HCT116 (cell line): ENCODE measurements at regions not wholly inside any gene's neighbourhood (a gene's known extent, or its start where the extent isn't known, plus 50 kb on each side); places are given as distances from the start of the nearest gene placed in this dataset.

Source experiments
- ATAC-seq: fragments of 200-7000 bp; cut with Tn5 transposase; 2 replicates; pipeline ENCODE4 v1.9.1; 2020; ENCODE audit warnings: mild to moderate bottlenecking, moderate library complexity
- BruUV-seq: library from RNA; stranded (reverse); fragments of 400-500 nt; replicated peaks from 2 replicates; lab custom pipeline; 2021; lab: Mats Ljungman, UMichigan
- CTCF ChIA-PET: fragments of 300-600 bp; sonication (Branson Sonifier 250); formaldehyde crosslinking; loops from one replicate; lab custom pipeline; 2021; ENCODE audit warnings: antibody characterized with exemption; lab: Charles Lee
- POLR2A ChIA-PET: fragments of 300-600, 350-600 bp; sonication (Branson Sonifier 250); formaldehyde crosslinking; loops from one replicate; lab custom pipeline; 2021; ENCODE audit warnings: antibody characterized with exemption; lab: Charles Lee
- RAD21 ChIA-PET, 2 experiments: fragments of 300-600 bp; sonication (Branson Sonifier 250); formaldehyde crosslinking; loops; one replicate each; lab custom pipeline; 2023; ENCODE audit warnings: low total read pairs in 2 of 2; ENCODE audit not compliant: uncharacterized antibody in 2 of 2, unreplicated experiment in 2 of 2, low non-redundant PET in 1 of 2; lab: Charles Lee
- DNase-seq: peaks from one replicate; pipeline ENCODE4 v3.0.0-alpha.2; 2010; ENCODE audit warnings: low read depth, low spot score
- H2AFZ ChIP-seq: fragments of 200-600 bp; shearing (Covaris generic), sonication (generic); 2 replicates; pipeline ENCODE4 v1.6.1; 2017; ENCODE audit warnings: low read depth, mixed run types, mixed read lengths, antibody characterized with exemption, low read length; ENCODE audit not compliant: poor library complexity, severe bottlenecking
- H3K27ac ChIP-seq: 2 replicates; pipeline ENCODE4 v1.5.1; 2012; ENCODE audit warnings: low read depth, low read length
- H3K27me3 ChIP-seq: fragments of 200-600 bp; sonication (generic); 2 replicates; pipeline ENCODE4 v1.6.1; 2016; ENCODE audit warnings: mixed run types, low read length, mixed read lengths; ENCODE audit not compliant: insufficient read depth
- H3K36me3 ChIP-seq, 2 experiments: fragments of 200-500 bp in 1 of 2; fragments of 200-600 bp in 1 of 2; sonication (Bioruptor generic) in 1 of 2; sonication (generic) in 1 of 2; 2 replicates each; pipeline versions ENCODE4 v1.5.1 to v1.6.1; 2014 to 2016; ENCODE audit warnings: low read length in 2 of 2, inconsistent platforms in 1 of 2, mixed read lengths in 1 of 2, mixed run types in 1 of 2; ENCODE audit not compliant: insufficient read depth in 2 of 2, control insufficient read depth in 1 of 2
- H3K4me1 ChIP-seq, 2 experiments: fragments of 200-600 bp in 1 of 2; sonication (generic) in 1 of 2; 2 replicates each; pipeline versions ENCODE4 v1.5.1 to v1.6.1; 2012 to 2017; ENCODE audit warnings: low read length in 2 of 2, inconsistent platforms in 1 of 2, mild to moderate bottlenecking in 1 of 2, mixed read lengths in 1 of 2, mixed run types in 1 of 2, moderate library complexity in 1 of 2; ENCODE audit not compliant: insufficient read depth in 2 of 2, control insufficient read depth in 1 of 2
- H3K4me2 ChIP-seq: fragments of 200-600 bp; sonication (generic); 2 replicates; pipeline ENCODE4 v1.6.1; 2017; ENCODE audit warnings: mixed run types, low read length, mixed read lengths
- H3K4me3 ChIP-seq, 2 experiments: fragments of 200-600 bp in 1 of 2; sonication (generic) in 1 of 2; replicated peaks in 1 of 2; 2 replicates each; pipeline ENCODE4 v1.5.1; 2011 to 2016; ENCODE audit warnings: low read length in 2 of 2, control low read depth in 1 of 2, low read depth in 1 of 2, mild to moderate bottlenecking in 1 of 2, mixed read lengths in 1 of 2, mixed run types in 1 of 2
- H3K79me2 ChIP-seq: fragments of 200-600 bp; sonication (generic); 2 replicates; pipeline ENCODE4 v1.6.1; 2017; ENCODE audit warnings: mild to moderate bottlenecking, mixed run types, low read length, moderate library complexity, mixed read lengths; ENCODE audit not compliant: insufficient read depth
- H3K9ac ChIP-seq: fragments of 200-600 bp; sonication (generic); 2 replicates; pipeline ENCODE4 v1.6.1; 2016; ENCODE audit warnings: low read length, mixed read lengths
- H3K9me2 ChIP-seq: fragments of 200-600 bp; sonication (generic), shearing (Covaris generic); 2 replicates; pipeline ENCODE4 v1.6.1; 2017; ENCODE audit warnings: mixed run types, mild to moderate bottlenecking, moderate library complexity; ENCODE audit not compliant: insufficient read depth
- H3K9me3 ChIP-seq, 2 experiments: fragments of 200-500 bp in 1 of 2; fragments of 200-600 bp in 1 of 2; sonication (Bioruptor generic) in 1 of 2; sonication (generic) in 1 of 2; 2 replicates each; pipeline ENCODE4 v1.6.1; 2014 to 2017; ENCODE audit warnings: low read length in 2 of 2, mixed read lengths in 2 of 2, inconsistent platforms in 1 of 2, low read depth in 1 of 2, mild to moderate bottlenecking in 1 of 2, mixed run types in 1 of 2, moderate library complexity in 1 of 2; ENCODE audit not compliant: control insufficient read depth in 1 of 2, insufficient read depth in 1 of 2
- H4K20me1 ChIP-seq: fragments of 200-600 bp; sonication (generic), shearing (Covaris generic); 2 replicates; pipeline ENCODE4 v1.6.1; 2017; ENCODE audit warnings: mixed run types, mild to moderate bottlenecking, moderate library complexity; ENCODE audit not compliant: insufficient read depth
- CBX3 ChIP-seq: IDR thresholded peaks from 2 replicates; pipeline ENCODE4 v1.6.1; 2012; ENCODE audit warnings: low read depth
- CEBPB ChIP-seq: IDR thresholded peaks from 2 replicates; pipeline ENCODE4 v1.6.1; 2012; ENCODE audit warnings: low read depth
- EZH2 ChIP-seq: fragments of 200-600 bp; sonication (generic); IDR thresholded peaks from 2 replicates; pipeline ENCODE4 v1.6.1; 2017; ENCODE audit warnings: antibody characterized with exemption, mixed run types
- EZH2phosphoT487 ChIP-seq: fragments of 200-600 bp; IDR thresholded peaks from 2 replicates; pipeline ENCODE4 v1.6.1; 2018; ENCODE audit warnings: antibody characterized with exemption, borderline replicate concordance
- FOSL1 ChIP-seq: IDR thresholded peaks from 2 replicates; pipeline ENCODE4 v1.6.1; 2012; ENCODE audit warnings: low read depth
- POLR2A ChIP-seq: IDR thresholded peaks from 2 replicates; pipeline ENCODE4 v1.7.0; 2011; ENCODE audit warnings: borderline replicate concordance; ENCODE audit not compliant: insufficient read depth, insufficient read length; ENCODE audit errors: extremely low read depth
- REST ChIP-seq: IDR thresholded peaks from 2 replicates; pipeline ENCODE4 v1.6.1; 2012; ENCODE audit warnings: low read depth
- SIN3A ChIP-seq: IDR thresholded peaks from 2 replicates; pipeline ENCODE4 v1.6.1; 2012; ENCODE audit warnings: low read depth
- SP1 ChIP-seq: IDR thresholded peaks from 2 replicates; pipeline ENCODE4 v1.6.1; 2012; ENCODE audit warnings: low read depth
- ZFX ChIP-seq: fragments of 450-650 bp; IDR thresholded peaks from 2 replicates; pipeline ENCODE4 v1.6.1; 2017
- ZNF274 ChIP-seq: fragments of 200-500 bp; sonication (Bioruptor generic); IDR thresholded peaks from 2 replicates; pipeline ENCODE4 v1.6.1; 2014; ENCODE audit warnings: mild to moderate bottlenecking, low read depth, low read length, inconsistent platforms
- intact Hi-C: fragments of 100-400 bp; cut with micrococcal nuclease; formaldehyde crosslinking; loops from 2 replicates; pipeline ENCODE4 v1.10.0; 2022
- TF ChIP-seq, protein P1 (sequence below): IDR thresholded peaks from 2 replicates; pipeline ENCODE4 v1.6.1; 2012

- Histone ChIP-seq H3K27ac (no peak overlapping the region), H3K4me2 (no peak overlapping the region), H3K9me3 (no peaks in the 10 kb centered on the region), H3K36me3 (no peaks in the 10 kb centered on the region), H3K79me2 (no peaks in the 10 kb centered on the region), H3K4me1 (0 out of 4 replicates have a peak, but pooled peaks cover 0 to 4% of the 10 kb centered on the region in 2 experiments), H4K20me1 (no peaks in the 10 kb centered on the region), H3K9ac (no peak overlapping the region), H3K4me3 (no peak overlapping the region), H2AFZ (no peak overlapping the region), H3K9me2 (no peaks in the 10 kb centered on the region), H3K27me3 (no peaks in the 10 kb centered on the region)
- DNase-seq (no peak), ATAC-seq (no peak)
- ChIA-PET RAD21 (no interaction called here), POLR2A (no interaction called here), CTCF (no interaction called here)
- BruUV-seq = no TSS peak
- intact Hi-C loops = loop anchor here (5.0 kb wide), 1 partner anchor 737 kb away; no protein-coding TSS in a partner anchor
- TF ChIP-seq SP1 = no peak
- TF ChIP-seq REST = no peak
- no peak for TF ChIP-seq EZH2phosphoT487
- no peak for TF ChIP-seq EZH2
- TF ChIP-seq ZNF274 = no peak
- TF ChIP-seq ZFX = no peak
- TF ChIP-seq, protein P1, sequence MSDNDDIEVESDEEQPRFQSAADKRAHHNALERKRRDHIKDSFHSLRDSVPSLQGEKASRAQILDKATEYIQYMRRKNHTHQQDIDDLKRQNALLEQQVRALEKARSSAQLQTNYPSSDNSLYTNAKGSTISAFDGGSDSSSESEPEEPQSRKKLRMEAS = no peak
- TF ChIP-seq FOSL1 = no peak
- TF ChIP-seq SIN3A = no peak
- no peak for TF ChIP-seq CBX3
- TF ChIP-seq CEBPB = no peak
- no peak for TF ChIP-seq POLR2A
These were observed 216.4 kb upstream of the TET2 start for GRCh38 chr4:104930298-104930697.
